ENCODE measurements at regions not wholly inside any gene's neighbourhood (a gene's known extent, or its start where the extent isn't known, plus 50 kb on each side); places are given as distances from the start of the nearest gene placed in this dataset.
A peak's percentile ranks its signal among the peaks of the same experiment; 100 is the strongest.

- peak; percentile 31 for DNase-seq (ENCODE audit: low read depth)
- no peak overlapping the region for H3K4me3 ChIP-seq (ENCODE audit: low read length)
- no peak for TF ChIP-seq CTCF (conservative IDR thresholded peaks at IDR 0.05; ENCODE audit: low read depth, low read length)
Measured at GRCh38 chr5:152632360-152632759, 227.3 kb upstream of the NMUR2 start.

GRCh38 chr5:152634586-152634985, 229.5 kb upstream of the NMUR2 start:
- no peak overlapping the region for H3K4me3 ChIP-seq (ENCODE audit: low read length)
- TF ChIP-seq CTCF (conservative IDR thresholded peaks at IDR 0.05; ENCODE audit: low read depth, low read length): no peak
- DNase-seq (ENCODE audit: low read depth): peak; percentile 44

GRCh38 chr5:152638996-152639552, 234.0 kb upstream of the NMUR2 start:
- no peak overlapping the region for H3K4me3 ChIP-seq (ENCODE audit: low read length)
- TF ChIP-seq CTCF (conservative IDR thresholded peaks at IDR 0.05; ENCODE audit: low read depth, low read length): no peak
- no peak for DNase-seq (ENCODE audit: low read depth)

- no peak for TF ChIP-seq CTCF (conservative IDR thresholded peaks at IDR 0.05; ENCODE audit: low read depth, low read length)
Measured at GRCh38 chr5:152641970-152642805, 237.1 kb upstream of the NMUR2 start.

GRCh38 chr5:152642880-152643279, 237.8 kb upstream of the NMUR2 start:
- no peak for TF ChIP-seq CTCF (conservative IDR thresholded peaks at IDR 0.05; ENCODE audit: low read depth, low read length)
- H3K4me3 ChIP-seq (ENCODE audit: low read length): no peak overlapping the region
- no peak for DNase-seq (ENCODE audit: low read depth)

More at GRCh38 chr5:152641970-152642805, 237.1 kb upstream of the NMUR2 start:
- no peak for DNase-seq (ENCODE audit: low read depth)
- no peak overlapping the region for H3K4me3 ChIP-seq (ENCODE audit: low read length)

GRCh38 chr5:152644029-152644728, 239.1 kb upstream of the NMUR2 start:
- no peak for TF ChIP-seq CTCF (conservative IDR thresholded peaks at IDR 0.05; ENCODE audit: low read depth, low read length)
- no peak for DNase-seq (ENCODE audit: low read depth)
- H3K4me3 ChIP-seq (ENCODE audit: low read length): no peak overlapping the region
